Tibial nerve (tissue), 4 donors: ENCODE measurements at regions not wholly inside any gene's neighbourhood (a gene's known extent, or its start where the extent isn't known, plus 50 kb on each side); places are given as distances from the start of the nearest gene placed in this dataset.

Experiments
- EP300 ChIP-seq, 2 donors: sonication (generic); formaldehyde crosslinking; IDR thresholded peaks; one replicate each; pipeline ENCODE4 v1.6.1; 2017; ENCODE audit warnings: antibody characterized with exemption in 2 of 2, mild to moderate bottlenecking in 1 of 2
- POLR2A ChIP-seq, 2 donors: fragments of 450-650 bp; IDR thresholded peaks; one replicate each; pipeline ENCODE4 v1.6.1; 2017; ENCODE audit warnings: antibody characterized with exemption in 2 of 2, mild to moderate bottlenecking in 2 of 2, moderate library complexity in 2 of 2
- TF ChIP-seq, protein P1 (sequence below), 5 experiments: fragments of 200-600 bp in 3 of 5; fragments of 450-650 bp in 2 of 5; sonication (generic) in 3 of 5; IDR thresholded peaks; one replicate each; pipeline ENCODE4 v1.5.1; 2016 to 2019; ENCODE audit warnings: antibody characterized with exemption in 5 of 5, mild to moderate bottlenecking in 3 of 5, moderate library complexity in 2 of 5

DNA sequence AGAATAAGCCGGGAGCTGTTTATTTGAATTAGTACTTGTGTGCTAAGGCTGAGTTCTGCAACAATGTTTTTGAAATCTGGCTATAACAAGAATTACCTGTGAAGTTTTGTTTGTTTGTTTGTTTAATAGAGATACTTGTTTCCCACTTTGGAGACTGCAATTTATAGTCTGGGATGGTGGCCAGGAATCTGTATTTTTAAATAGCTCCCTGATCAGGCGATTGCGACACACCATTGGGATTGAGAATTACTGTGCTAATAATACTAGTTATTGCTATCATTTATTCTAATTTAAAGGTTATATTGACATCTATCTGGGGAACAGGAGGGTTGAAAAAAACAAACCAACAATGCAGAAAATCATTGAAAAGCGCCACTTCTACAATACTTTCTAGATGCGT lies 951.6 kb upstream of the TENM3 start:
- TF ChIP-seq, protein P1, sequence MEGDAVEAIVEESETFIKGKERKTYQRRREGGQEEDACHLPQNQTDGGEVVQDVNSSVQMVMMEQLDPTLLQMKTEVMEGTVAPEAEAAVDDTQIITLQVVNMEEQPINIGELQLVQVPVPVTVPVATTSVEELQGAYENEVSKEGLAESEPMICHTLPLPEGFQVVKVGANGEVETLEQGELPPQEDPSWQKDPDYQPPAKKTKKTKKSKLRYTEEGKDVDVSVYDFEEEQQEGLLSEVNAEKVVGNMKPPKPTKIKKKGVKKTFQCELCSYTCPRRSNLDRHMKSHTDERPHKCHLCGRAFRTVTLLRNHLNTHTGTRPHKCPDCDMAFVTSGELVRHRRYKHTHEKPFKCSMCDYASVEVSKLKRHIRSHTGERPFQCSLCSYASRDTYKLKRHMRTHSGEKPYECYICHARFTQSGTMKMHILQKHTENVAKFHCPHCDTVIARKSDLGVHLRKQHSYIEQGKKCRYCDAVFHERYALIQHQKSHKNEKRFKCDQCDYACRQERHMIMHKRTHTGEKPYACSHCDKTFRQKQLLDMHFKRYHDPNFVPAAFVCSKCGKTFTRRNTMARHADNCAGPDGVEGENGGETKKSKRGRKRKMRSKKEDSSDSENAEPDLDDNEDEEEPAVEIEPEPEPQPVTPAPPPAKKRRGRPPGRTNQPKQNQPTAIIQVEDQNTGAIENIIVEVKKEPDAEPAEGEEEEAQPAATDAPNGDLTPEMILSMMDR (IDR thresholded peaks at IDR 0.05), result no peak
- TF ChIP-seq POLR2A (IDR thresholded peaks at IDR 0.05) (no peak), EP300 (IDR thresholded peaks at IDR 0.05) (no peak)
